ENCODE measurements at regions not wholly inside any gene's neighbourhood (a gene's known extent, or its start where the extent isn't known, plus 50 kb on each side); places are given as distances from the start of the nearest gene placed in this dataset.

DNA sequence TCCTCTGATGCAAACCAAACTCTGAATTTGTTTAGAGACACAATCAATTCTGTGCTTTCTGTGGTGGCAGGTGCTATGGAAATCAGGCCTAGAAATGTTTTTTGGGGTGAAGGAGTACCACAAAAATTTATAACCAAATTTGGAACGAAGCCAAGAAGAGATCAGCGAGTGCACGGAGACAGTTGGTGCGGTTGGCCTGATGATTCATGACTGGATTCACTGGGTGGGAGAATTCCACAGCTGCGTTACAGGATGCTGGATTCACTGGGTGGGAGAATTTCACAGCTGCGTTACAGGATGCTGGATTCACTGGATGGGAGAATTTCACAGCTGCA is 135.6 kb upstream of the IRX4 start:
- Histone ChIP-seq H2AFZ (no peak overlapping the region), H3K27ac (ENCODE audit: low read depth) (no peak overlapping the region), H3F3A (replicated peaks; ENCODE audit: low read depth) (no peaks in the 10 kb centered on the region), H4K20me1 (replicated peaks; ENCODE audit: insufficient read depth) (no peaks in the 10 kb centered on the region; the same call in 1 of the 2 replicates), H3K79me2 (replicated peaks; ENCODE audit: insufficient read depth) (no peaks in the 10 kb centered on the region), H3K4me3 (no peak overlapping the region), H3K4me1 (ENCODE audit: insufficient read depth) (no peaks in the 10 kb centered on the region), H3K27me3 (ENCODE audit: insufficient read depth) (no peaks in the 10 kb centered on the region), H3K36me3 (ENCODE audit: insufficient read depth) (no peaks in the 10 kb centered on the region), H3K4me2 (no peak overlapping the region), H3K9me2 (ENCODE audit: insufficient read depth) (no peaks in the 10 kb centered on the region)
- no peaks in the 10 kb centered on the region for H3K9me3 Mint-ChIP-seq
- TF ChIP-seq, protein P1, sequence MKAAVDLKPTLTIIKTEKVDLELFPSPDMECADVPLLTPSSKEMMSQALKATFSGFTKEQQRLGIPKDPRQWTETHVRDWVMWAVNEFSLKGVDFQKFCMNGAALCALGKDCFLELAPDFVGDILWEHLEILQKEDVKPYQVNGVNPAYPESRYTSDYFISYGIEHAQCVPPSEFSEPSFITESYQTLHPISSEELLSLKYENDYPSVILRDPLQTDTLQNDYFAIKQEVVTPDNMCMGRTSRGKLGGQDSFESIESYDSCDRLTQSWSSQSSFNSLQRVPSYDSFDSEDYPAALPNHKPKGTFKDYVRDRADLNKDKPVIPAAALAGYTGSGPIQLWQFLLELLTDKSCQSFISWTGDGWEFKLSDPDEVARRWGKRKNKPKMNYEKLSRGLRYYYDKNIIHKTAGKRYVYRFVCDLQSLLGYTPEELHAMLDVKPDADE (IDR thresholded peaks at IDR 0.05) = no peak
- TF ChIP-seq ZNF331 (CRISPR knock-in tag; IDR thresholded peaks at IDR 0.05; ENCODE audit: low read depth) (no peak), ZNF114 (CRISPR knock-in tag; IDR thresholded peaks at IDR 0.05) (no peak), EZH2phosphoT487 (IDR thresholded peaks at IDR 0.05; ENCODE audit: unreplicated experiment) (no peak), STAT1 (IDR thresholded peaks at IDR 0.05; ENCODE audit: unreplicated experiment) (no peak), CREB1 (CRISPR knock-in tag; IDR thresholded peaks at IDR 0.05; ENCODE audit: low read depth) (no peak), POLR2AphosphoS5 (IDR thresholded peaks at IDR 0.05; ENCODE audit: low read depth) (no peak), EZH2 (IDR thresholded peaks at IDR 0.05; ENCODE audit: low read depth, unreplicated experiment) (no peak), NANOG (IDR thresholded peaks at IDR 0.05; ENCODE audit: borderline replicate concordance) (no peak), JUNB (IDR thresholded peaks at IDR 0.05; ENCODE audit: unreplicated experiment) (no peak)
- TF ChIP-seq, protein P2, sequence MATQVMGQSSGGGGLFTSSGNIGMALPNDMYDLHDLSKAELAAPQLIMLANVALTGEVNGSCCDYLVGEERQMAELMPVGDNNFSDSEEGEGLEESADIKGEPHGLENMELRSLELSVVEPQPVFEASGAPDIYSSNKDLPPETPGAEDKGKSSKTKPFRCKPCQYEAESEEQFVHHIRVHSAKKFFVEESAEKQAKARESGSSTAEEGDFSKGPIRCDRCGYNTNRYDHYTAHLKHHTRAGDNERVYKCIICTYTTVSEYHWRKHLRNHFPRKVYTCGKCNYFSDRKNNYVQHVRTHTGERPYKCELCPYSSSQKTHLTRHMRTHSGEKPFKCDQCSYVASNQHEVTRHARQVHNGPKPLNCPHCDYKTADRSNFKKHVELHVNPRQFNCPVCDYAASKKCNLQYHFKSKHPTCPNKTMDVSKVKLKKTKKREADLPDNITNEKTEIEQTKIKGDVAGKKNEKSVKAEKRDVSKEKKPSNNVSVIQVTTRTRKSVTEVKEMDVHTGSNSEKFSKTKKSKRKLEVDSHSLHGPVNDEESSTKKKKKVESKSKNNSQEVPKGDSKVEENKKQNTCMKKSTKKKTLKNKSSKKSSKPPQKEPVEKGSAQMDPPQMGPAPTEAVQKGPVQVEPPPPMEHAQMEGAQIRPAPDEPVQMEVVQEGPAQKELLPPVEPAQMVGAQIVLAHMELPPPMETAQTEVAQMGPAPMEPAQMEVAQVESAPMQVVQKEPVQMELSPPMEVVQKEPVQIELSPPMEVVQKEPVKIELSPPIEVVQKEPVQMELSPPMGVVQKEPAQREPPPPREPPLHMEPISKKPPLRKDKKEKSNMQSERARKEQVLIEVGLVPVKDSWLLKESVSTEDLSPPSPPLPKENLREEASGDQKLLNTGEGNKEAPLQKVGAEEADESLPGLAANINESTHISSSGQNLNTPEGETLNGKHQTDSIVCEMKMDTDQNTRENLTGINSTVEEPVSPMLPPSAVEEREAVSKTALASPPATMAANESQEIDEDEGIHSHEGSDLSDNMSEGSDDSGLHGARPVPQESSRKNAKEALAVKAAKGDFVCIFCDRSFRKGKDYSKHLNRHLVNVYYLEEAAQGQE (IDR thresholded peaks at IDR 0.05; ENCODE audit: unreplicated experiment) = no peak
- TF ChIP-seq, protein P3, sequence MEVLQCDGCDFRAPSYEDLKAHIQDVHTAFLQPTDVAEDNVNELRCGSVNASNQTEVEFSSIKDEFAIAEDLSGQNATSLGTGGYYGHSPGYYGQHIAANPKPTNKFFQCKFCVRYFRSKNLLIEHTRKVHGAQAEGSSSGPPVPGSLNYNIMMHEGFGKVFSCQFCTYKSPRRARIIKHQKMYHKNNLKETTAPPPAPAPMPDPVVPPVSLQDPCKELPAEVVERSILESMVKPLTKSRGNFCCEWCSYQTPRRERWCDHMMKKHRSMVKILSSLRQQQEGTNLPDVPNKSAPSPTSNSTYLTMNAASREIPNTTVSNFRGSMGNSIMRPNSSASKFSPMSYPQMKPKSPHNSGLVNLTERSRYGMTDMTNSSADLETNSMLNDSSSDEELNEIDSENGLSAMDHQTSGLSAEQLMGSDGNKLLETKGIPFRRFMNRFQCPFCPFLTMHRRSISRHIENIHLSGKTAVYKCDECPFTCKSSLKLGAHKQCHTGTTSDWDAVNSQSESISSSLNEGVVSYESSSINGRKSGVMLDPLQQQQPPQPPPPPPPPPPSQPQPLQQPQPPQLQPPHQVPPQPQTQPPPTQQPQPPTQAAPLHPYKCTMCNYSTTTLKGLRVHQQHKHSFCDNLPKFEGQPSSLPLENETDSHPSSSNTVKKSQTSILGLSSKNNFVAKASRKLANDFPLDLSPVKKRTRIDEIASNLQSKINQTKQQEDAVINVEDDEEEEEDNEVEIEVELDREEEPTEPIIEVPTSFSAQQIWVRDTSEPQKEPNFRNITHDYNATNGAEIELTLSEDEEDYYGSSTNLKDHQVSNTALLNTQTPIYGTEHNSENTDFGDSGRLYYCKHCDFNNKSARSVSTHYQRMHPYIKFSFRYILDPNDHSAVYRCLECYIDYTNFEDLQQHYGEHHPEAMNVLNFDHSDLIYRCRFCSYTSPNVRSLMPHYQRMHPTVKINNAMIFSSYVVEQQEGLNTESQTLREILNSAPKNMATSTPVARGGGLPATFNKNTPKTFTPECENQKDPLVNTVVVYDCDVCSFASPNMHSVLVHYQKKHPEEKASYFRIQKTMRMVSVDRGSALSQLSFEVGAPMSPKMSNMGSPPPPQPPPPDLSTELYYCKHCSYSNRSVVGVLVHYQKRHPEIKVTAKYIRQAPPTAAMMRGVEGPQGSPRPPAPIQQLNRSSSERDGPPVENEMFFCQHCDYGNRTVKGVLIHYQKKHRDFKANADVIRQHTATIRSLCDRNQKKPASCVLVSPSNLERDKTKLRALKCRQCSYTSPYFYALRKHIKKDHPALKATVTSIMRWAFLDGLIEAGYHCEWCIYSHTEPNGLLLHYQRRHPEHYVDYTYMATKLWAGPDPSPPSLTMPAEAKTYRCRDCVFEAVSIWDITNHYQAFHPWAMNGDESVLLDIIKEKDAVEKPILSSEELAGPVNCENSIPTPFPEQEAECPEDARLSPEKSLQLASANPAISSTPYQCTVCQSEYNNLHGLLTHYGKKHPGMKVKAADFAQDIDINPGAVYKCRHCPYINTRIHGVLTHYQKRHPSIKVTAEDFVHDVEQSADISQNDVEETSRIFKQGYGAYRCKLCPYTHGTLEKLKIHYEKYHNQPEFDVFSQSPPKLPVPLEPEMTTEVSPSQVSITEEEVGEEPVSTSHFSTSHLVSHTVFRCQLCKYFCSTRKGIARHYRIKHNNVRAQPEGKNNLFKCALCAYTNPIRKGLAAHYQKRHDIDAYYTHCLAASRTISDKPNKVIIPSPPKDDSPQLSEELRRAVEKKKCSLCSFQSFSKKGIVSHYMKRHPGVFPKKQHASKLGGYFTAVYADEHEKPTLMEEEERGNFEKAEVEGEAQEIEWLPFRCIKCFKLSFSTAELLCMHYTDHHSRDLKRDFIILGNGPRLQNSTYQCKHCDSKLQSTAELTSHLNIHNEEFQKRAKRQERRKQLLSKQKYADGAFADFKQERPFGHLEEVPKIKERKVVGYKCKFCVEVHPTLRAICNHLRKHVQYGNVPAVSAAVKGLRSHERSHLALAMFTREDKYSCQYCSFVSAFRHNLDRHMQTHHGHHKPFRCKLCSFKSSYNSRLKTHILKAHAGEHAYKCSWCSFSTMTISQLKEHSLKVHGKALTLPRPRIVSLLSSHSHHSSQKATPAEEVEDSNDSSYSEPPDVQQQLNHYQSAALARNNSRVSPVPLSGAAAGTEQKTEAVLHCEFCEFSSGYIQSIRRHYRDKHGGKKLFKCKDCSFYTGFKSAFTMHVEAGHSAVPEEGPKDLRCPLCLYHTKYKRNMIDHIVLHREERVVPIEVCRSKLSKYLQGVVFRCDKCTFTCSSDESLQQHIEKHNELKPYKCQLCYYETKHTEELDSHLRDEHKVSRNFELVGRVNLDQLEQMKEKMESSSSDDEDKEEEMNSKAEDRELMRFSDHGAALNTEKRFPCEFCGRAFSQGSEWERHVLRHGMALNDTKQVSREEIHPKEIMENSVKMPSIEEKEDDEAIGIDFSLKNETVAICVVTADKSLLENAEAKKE (CRISPR knock-in tag; IDR thresholded peaks at IDR 0.05) = no peak
- TF ChIP-seq, protein P4, sequence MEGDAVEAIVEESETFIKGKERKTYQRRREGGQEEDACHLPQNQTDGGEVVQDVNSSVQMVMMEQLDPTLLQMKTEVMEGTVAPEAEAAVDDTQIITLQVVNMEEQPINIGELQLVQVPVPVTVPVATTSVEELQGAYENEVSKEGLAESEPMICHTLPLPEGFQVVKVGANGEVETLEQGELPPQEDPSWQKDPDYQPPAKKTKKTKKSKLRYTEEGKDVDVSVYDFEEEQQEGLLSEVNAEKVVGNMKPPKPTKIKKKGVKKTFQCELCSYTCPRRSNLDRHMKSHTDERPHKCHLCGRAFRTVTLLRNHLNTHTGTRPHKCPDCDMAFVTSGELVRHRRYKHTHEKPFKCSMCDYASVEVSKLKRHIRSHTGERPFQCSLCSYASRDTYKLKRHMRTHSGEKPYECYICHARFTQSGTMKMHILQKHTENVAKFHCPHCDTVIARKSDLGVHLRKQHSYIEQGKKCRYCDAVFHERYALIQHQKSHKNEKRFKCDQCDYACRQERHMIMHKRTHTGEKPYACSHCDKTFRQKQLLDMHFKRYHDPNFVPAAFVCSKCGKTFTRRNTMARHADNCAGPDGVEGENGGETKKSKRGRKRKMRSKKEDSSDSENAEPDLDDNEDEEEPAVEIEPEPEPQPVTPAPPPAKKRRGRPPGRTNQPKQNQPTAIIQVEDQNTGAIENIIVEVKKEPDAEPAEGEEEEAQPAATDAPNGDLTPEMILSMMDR (conservative IDR thresholded peaks at IDR 0.05; ENCODE audit: low read depth in 2 of 2) = no peak
- no peaks in the 10 kb centered on the region; the same call in 2 of the 3 replicates for H3K4me1 Mint-ChIP-seq
- DNase-seq (ENCODE audit: low spot score) (no peak), ATAC-seq (no peak)
- no peaks in the 10 kb centered on the region for H3K36me3 Mint-ChIP-seq (ENCODE audit: low read depth)
- peaks cover 7% of the 10 kb centered on the region for H3K27me3 Mint-ChIP-seq (ENCODE audit: insufficient read depth, low read depth, poor library complexity)
- H3K27ac Mint-ChIP-seq = no peak overlapping the region
- H3K4me3 Mint-ChIP-seq = no peak overlapping the region

Measured in GM23338 (cell line).